Activated CD4-positive, alpha-beta T cell treated with anti-CD3 and anti-CD28 coated beads for 36 hours (primary cell): ENCODE measurements at regions not wholly inside any gene's neighbourhood (a gene's known extent, or its start where the extent isn't known, plus 50 kb on each side); places are given as distances from the start of the nearest gene placed in this dataset.

Experiments
- ATAC-seq: fragments of 200-7000 bp; cut with Tn5 transposase; one replicate; pipeline ENCODE4 v1.10.0; 2021; ENCODE audit warnings: mild to moderate bottlenecking, moderate library complexity
- CTCF ChIA-PET: fragments of 350-600 bp; sonication (Branson Sonifier 250); formaldehyde crosslinking; loops from one replicate; lab custom pipeline; 2021; ENCODE audit warnings: antibody characterized with exemption; lab: Charles Lee
- POLR2A ChIA-PET: fragments of 350-600 bp; sonication (Branson Sonifier 250); formaldehyde crosslinking; loops from one replicate; lab custom pipeline; 2021; ENCODE audit warnings: antibody characterized with exemption, inconsistent platforms; lab: Charles Lee
- DNase-seq: peaks from one replicate; pipeline ENCODE4 v3.0.0-alpha.2; 2020
- H3K27ac Mint-ChIP-seq: one replicate; pipeline ENCODE4 v1.8.0; 2021; ENCODE audit warnings: mixed read lengths
- H3K27me3 Mint-ChIP-seq: one replicate; pipeline ENCODE4 v1.8.0; 2021; ENCODE audit warnings: mixed read lengths
- H3K36me3 Mint-ChIP-seq: one replicate; pipeline ENCODE4 v1.8.0; 2021; ENCODE audit warnings: low read depth, mixed read lengths
- H3K4me1 Mint-ChIP-seq: one replicate; pipeline ENCODE4 v1.8.0; 2021; ENCODE audit warnings: mixed read lengths
- H3K4me3 Mint-ChIP-seq: one replicate; pipeline ENCODE4 v1.8.0; 2021; ENCODE audit warnings: mild to moderate bottlenecking, moderate library complexity, mixed read lengths
- H3K9me3 Mint-ChIP-seq: one replicate; pipeline ENCODE4 v1.8.0; 2021; ENCODE audit warnings: low read depth, mixed read lengths
- intact Hi-C, 2 experiments: fragments of 100-400 bp; cut with DNase I in 1 of 2; cut with micrococcal nuclease in 1 of 2; formaldehyde crosslinking; loops; one replicate each; pipeline versions ENCODE4 v1.14.2 to v1.15.1; 2022 to 2024; cut with DNase I, micrococcal nuclease

GRCh38 chr2:35301369-35301768 lies 1054.2 kb upstream of the CRIM1 start:
- DNase-seq (no peak), ATAC-seq (no peak)
- POLR2A ChIA-PET: no interaction called here
- CTCF ChIA-PET: no interaction called here
- intact Hi-C loops: no loop called here
- Mint-ChIP-seq H3K27ac (no peak overlapping the region), H3K9me3 (no peaks in the 10 kb centered on the region), H3K27me3 (no peaks in the 10 kb centered on the region), H3K4me1 (no peaks in the 10 kb centered on the region), H3K36me3 (no peaks in the 10 kb centered on the region), H3K4me3 (no peak overlapping the region)

GRCh38 chr2:35298493-35298892 lies 1057.1 kb upstream of the CRIM1 start:
- Mint-ChIP-seq H3K9me3 (peaks cover 2% of the 10 kb centered on the region), H3K36me3 (no peaks in the 10 kb centered on the region), H3K27ac (no peak overlapping the region), H3K27me3 (no peaks in the 10 kb centered on the region), H3K4me1 (no peaks in the 10 kb centered on the region), H3K4me3 (no peak overlapping the region)
- intact Hi-C loops: no loop called here
- DNase-seq (no peak), ATAC-seq (no peak)
- POLR2A ChIA-PET: no interaction called here
- CTCF ChIA-PET: no interaction called here

GRCh38 chr2:35297403-35297802 lies 1058.2 kb upstream of the CRIM1 start:
- Mint-ChIP-seq H3K4me3 (no peak overlapping the region), H3K9me3 (peaks cover 2% of the 10 kb centered on the region), H3K36me3 (no peaks in the 10 kb centered on the region), H3K4me1 (no peaks in the 10 kb centered on the region), H3K27ac (no peak overlapping the region), H3K27me3 (no peaks in the 10 kb centered on the region)
- POLR2A ChIA-PET: no interaction called here
- ATAC-seq (no peak), DNase-seq (no peak)
- intact Hi-C loops: no loop called here
- CTCF ChIA-PET: no interaction called here

- H3K27me3 Mint-ChIP-seq: no peaks in the 10 kb centered on the region
- intact Hi-C loops: no loop called here
- no peaks in the 10 kb centered on the region for H3K4me1 Mint-ChIP-seq
- no peaks in the 10 kb centered on the region for H3K36me3 Mint-ChIP-seq
- POLR2A ChIA-PET: no interaction called here
- H3K4me3 Mint-ChIP-seq: no peak overlapping the region
- no peak for ATAC-seq
- no peak overlapping the region for H3K27ac Mint-ChIP-seq
- CTCF ChIA-PET: no interaction called here
- no peak for DNase-seq
- peaks cover 2% of the 10 kb centered on the region for H3K9me3 Mint-ChIP-seq
These were observed 1060.8 kb upstream of the CRIM1 start for GRCh38 chr2:35294636-35295263.

GRCh38 chr2:35293261-35293660 lies 1062.3 kb upstream of the CRIM1 start:
- no peak overlapping the region for H3K4me3 Mint-ChIP-seq
- ATAC-seq (no peak), DNase-seq (no peak)
- no peaks in the 10 kb centered on the region for H3K4me1 Mint-ChIP-seq
- ChIA-PET POLR2A (no interaction called here), CTCF (no interaction called here)
- H3K27ac Mint-ChIP-seq: no peak overlapping the region
- intact Hi-C loops: no loop called here
- no peaks in the 10 kb centered on the region for H3K36me3 Mint-ChIP-seq
- H3K9me3 Mint-ChIP-seq: peaks cover 5% of the 10 kb centered on the region
- H3K27me3 Mint-ChIP-seq: no peaks in the 10 kb centered on the region

- ChIA-PET CTCF (no interaction called here), POLR2A (no interaction called here)
- Mint-ChIP-seq H3K9me3 (peaks cover 6% of the 10 kb centered on the region), H3K27ac (no peak overlapping the region), H3K36me3 (no peaks in the 10 kb centered on the region), H3K4me3 (no peak overlapping the region), H3K27me3 (no peaks in the 10 kb centered on the region), H3K4me1 (no peaks in the 10 kb centered on the region)
- DNase-seq: no peak
- no peak for ATAC-seq
- intact Hi-C loops: no loop called here
These were observed 1063.4 kb upstream of the CRIM1 start for GRCh38 chr2:35292199-35292598.

- Mint-ChIP-seq H3K27ac (no peak overlapping the region), H3K4me1 (no peaks in the 10 kb centered on the region), H3K36me3 (no peaks in the 10 kb centered on the region), H3K27me3 (no peaks in the 10 kb centered on the region), H3K4me3 (no peak overlapping the region), H3K9me3 (peaks cover 1% of the 10 kb centered on the region)
- ChIA-PET CTCF (no interaction called here), POLR2A (no interaction called here)
- intact Hi-C loops: no loop called here
- ATAC-seq (no peak), DNase-seq (no peak)
These were observed 1073.9 kb upstream of the CRIM1 start for GRCh38 chr2:35281702-35282101.

GRCh38 chr2:35255826-35256225 lies 1099.8 kb upstream of the CRIM1 start:
- ChIA-PET CTCF (no interaction called here), POLR2A (no interaction called here)
- Mint-ChIP-seq H3K27me3 (no peaks in the 10 kb centered on the region), H3K27ac (no peak overlapping the region), H3K36me3 (no peaks in the 10 kb centered on the region), H3K9me3 (no peaks in the 10 kb centered on the region), H3K4me1 (no peaks in the 10 kb centered on the region), H3K4me3 (no peak overlapping the region)
- intact Hi-C loops: no loop called here
- ATAC-seq (no peak), DNase-seq (no peak)

- no peaks in the 10 kb centered on the region for H3K27me3 Mint-ChIP-seq
- peaks cover 10% of the 10 kb centered on the region for H3K9me3 Mint-ChIP-seq
- no peaks in the 10 kb centered on the region for H3K4me1 Mint-ChIP-seq
- DNase-seq (no peak), ATAC-seq (no peak)
- intact Hi-C loops: no loop called here
- no peaks in the 10 kb centered on the region for H3K36me3 Mint-ChIP-seq
- H3K27ac Mint-ChIP-seq: no peak overlapping the region
- CTCF ChIA-PET: no interaction called here
- POLR2A ChIA-PET: no interaction called here
- no peak overlapping the region for H3K4me3 Mint-ChIP-seq
These were observed 1104.4 kb upstream of the CRIM1 start for GRCh38 chr2:35251156-35251555.

GRCh38 chr2:35246702-35247101 lies 1108.9 kb upstream of the CRIM1 start:
- Mint-ChIP-seq H3K27me3 (no peaks in the 10 kb centered on the region), H3K4me1 (no peaks in the 10 kb centered on the region), H3K36me3 (no peaks in the 10 kb centered on the region), H3K4me3 (no peak overlapping the region), H3K27ac (no peak overlapping the region), H3K9me3 (peaks cover 10% of the 10 kb centered on the region)
- POLR2A ChIA-PET: no interaction called here
- CTCF ChIA-PET: no interaction called here
- no peak for DNase-seq
- intact Hi-C loops: no loop called here
- ATAC-seq: no peak

GRCh38 chr2:35228584-35228983 lies 1127.0 kb upstream of the CRIM1 start:
- intact Hi-C loops: no loop called here
- Mint-ChIP-seq H3K4me1 (no peaks in the 10 kb centered on the region), H3K9me3 (peaks cover 8% of the 10 kb centered on the region), H3K27me3 (no peaks in the 10 kb centered on the region), H3K36me3 (no peaks in the 10 kb centered on the region), H3K4me3 (no peak overlapping the region), H3K27ac (no peak overlapping the region)
- ChIA-PET POLR2A (no interaction called here), CTCF (interaction anchor here (0.9 kb wide), 1 partner anchor 7 kb away, joined by 3 read pairs; no protein-coding TSS in a partner anchor)
- ATAC-seq (no peak), DNase-seq (no peak)

GRCh38 chr2:35220461-35220860 lies 1135.1 kb upstream of the CRIM1 start:
- no peaks in the 10 kb centered on the region for H3K27me3 Mint-ChIP-seq
- ATAC-seq: no peak
- intact Hi-C loops: no loop called here
- H3K27ac Mint-ChIP-seq: no peak overlapping the region
- peaks cover 2% of the 10 kb centered on the region for H3K9me3 Mint-ChIP-seq
- POLR2A ChIA-PET: no interaction called here
- CTCF ChIA-PET: no interaction called here
- H3K36me3 Mint-ChIP-seq: no peaks in the 10 kb centered on the region
- no peak for DNase-seq
- H3K4me1 Mint-ChIP-seq: no peaks in the 10 kb centered on the region
- no peak overlapping the region for H3K4me3 Mint-ChIP-seq

- no peak for ATAC-seq
- Mint-ChIP-seq H3K9me3 (no peaks in the 10 kb centered on the region), H3K4me3 (no peak overlapping the region), H3K36me3 (no peaks in the 10 kb centered on the region), H3K27ac (no peak overlapping the region), H3K4me1 (no peaks in the 10 kb centered on the region), H3K27me3 (no peaks in the 10 kb centered on the region)
- ChIA-PET POLR2A (no interaction called here), CTCF (no interaction called here)
- no peak for DNase-seq
- intact Hi-C loops: no loop called here
These were observed 1150.7 kb upstream of the CRIM1 start for GRCh38 chr2:35204881-35205280.
